Muscle layer of duodenum (tissue), 2 donors: ENCODE measurements at regions not wholly inside any gene's neighbourhood (a gene's known extent, or its start where the extent isn't known, plus 50 kb on each side); places are given as distances from the start of the nearest gene placed in this dataset.

Experiments used
- H3K27ac ChIP-seq: one replicate; pipeline ENCODE4 v1.7.0; 2013; ENCODE audit warnings: mild to moderate bottlenecking, low read length
- H3K27me3 ChIP-seq: one replicate; pipeline ENCODE4 v1.7.0; 2013; ENCODE audit warnings: low read depth, mild to moderate bottlenecking, control low read depth, low read length
- H3K36me3 ChIP-seq, 2 donors: one replicate each; pipeline ENCODE4 v1.7.0; 2013; ENCODE audit warnings: low read length in 2 of 2, control low read depth in 1 of 2, mild to moderate bottlenecking in 1 of 2; ENCODE audit not compliant: insufficient read depth in 2 of 2, control insufficient read depth in 1 of 2
- H3K4me1 ChIP-seq, 2 donors: one replicate each; pipeline ENCODE4 v1.7.0; 2013; ENCODE audit warnings: low read length in 2 of 2, mild to moderate bottlenecking in 2 of 2, control low read depth in 1 of 2, moderate library complexity in 1 of 2; ENCODE audit not compliant: insufficient read depth in 2 of 2, control insufficient read depth in 1 of 2
- H3K4me3 ChIP-seq, 2 donors: one replicate each; pipeline ENCODE4 v1.7.0; 2013; ENCODE audit warnings: low read length in 2 of 2, low read depth in 1 of 2, mild to moderate bottlenecking in 1 of 2
- H3K9me3 ChIP-seq, 2 donors: one replicate each; pipeline ENCODE4 v1.7.0; 2013; ENCODE audit warnings: low read length in 2 of 2, control low read depth in 1 of 2, mild to moderate bottlenecking in 1 of 2; ENCODE audit not compliant: control insufficient read depth in 1 of 2
- donor health status: healthy.

GRCh38 chr14:59107819-59108218 is 80.6 kb upstream of the DAAM1 start:
- H3K4me1 ChIP-seq = no peaks in the 10 kb centered on the region
- no peaks in the 10 kb centered on the region for H3K9me3 ChIP-seq
- H3K27ac ChIP-seq = no peak overlapping the region

GRCh38 chr14:59116984-59117415 is 71.5 kb upstream of the DAAM1 start:
- H3K27me3 ChIP-seq = no peaks in the 10 kb centered on the region
- H3K4me3 ChIP-seq = no peak overlapping the region
- no peaks in the 10 kb centered on the region for H3K9me3 ChIP-seq
- H3K36me3 ChIP-seq = no peaks in the 10 kb centered on the region
- H3K4me1 ChIP-seq = no peaks in the 10 kb centered on the region
- no peak overlapping the region for H3K27ac ChIP-seq

More at GRCh38 chr14:59107819-59108218, 80.6 kb upstream of the DAAM1 start:
- Histone ChIP-seq H3K27me3 (no peaks in the 10 kb centered on the region), H3K4me3 (no peak overlapping the region), H3K36me3 (no peaks in the 10 kb centered on the region)

- H3K36me3 ChIP-seq = no peaks in the 10 kb centered on the region
- H3K27me3 ChIP-seq = no peaks in the 10 kb centered on the region
- no peaks in the 10 kb centered on the region for H3K9me3 ChIP-seq
- H3K4me3 ChIP-seq = no peak overlapping the region
- no peak overlapping the region for H3K27ac ChIP-seq
- H3K4me1 ChIP-seq = no peaks in the 10 kb centered on the region
Observed at GRCh38 chr14:59117754-59118528, 70.5 kb upstream of the DAAM1 start.

- Histone ChIP-seq H3K9me3 (no peaks in the 10 kb centered on the region), H3K36me3 (no peaks in the 10 kb centered on the region), H3K27ac (no peak overlapping the region), H3K27me3 (no peaks in the 10 kb centered on the region), H3K4me3 (no peak overlapping the region), H3K4me1 (no peaks in the 10 kb centered on the region)
Observed at GRCh38 chr14:59120921-59121320, 67.5 kb upstream of the DAAM1 start.

- H3K36me3 ChIP-seq = no peaks in the 10 kb centered on the region
- H3K4me1 ChIP-seq = no peaks in the 10 kb centered on the region
- no peak overlapping the region for H3K4me3 ChIP-seq
- H3K27ac ChIP-seq = no peak overlapping the region
- H3K27me3 ChIP-seq = no peaks in the 10 kb centered on the region
- no peaks in the 10 kb centered on the region for H3K9me3 ChIP-seq
Observed at GRCh38 chr14:59123531-59123930, 64.9 kb upstream of the DAAM1 start.

GRCh38 chr14:59123975-59124374 is 64.5 kb upstream of the DAAM1 start:
- no peak overlapping the region for H3K27ac ChIP-seq
- no peaks in the 10 kb centered on the region for H3K27me3 ChIP-seq
- no peaks in the 10 kb centered on the region for H3K4me1 ChIP-seq
- H3K36me3 ChIP-seq = no peaks in the 10 kb centered on the region
- H3K4me3 ChIP-seq = no peak overlapping the region
- H3K9me3 ChIP-seq = no peaks in the 10 kb centered on the region

GRCh38 chr14:59125156-59125555 is 63.3 kb upstream of the DAAM1 start:
- Histone ChIP-seq H3K36me3 (no peaks in the 10 kb centered on the region), H3K27ac (no peak overlapping the region), H3K9me3 (no peaks in the 10 kb centered on the region), H3K27me3 (no peaks in the 10 kb centered on the region), H3K4me1 (no peaks in the 10 kb centered on the region), H3K4me3 (no peak overlapping the region)

- Histone ChIP-seq H3K9me3 (no peaks in the 10 kb centered on the region), H3K27me3 (no peaks in the 10 kb centered on the region), H3K27ac (no peak overlapping the region), H3K36me3 (no peaks in the 10 kb centered on the region), H3K4me3 (no peak overlapping the region), H3K4me1 (no peaks in the 10 kb centered on the region)
Observed at GRCh38 chr14:59126714-59127436, 61.6 kb upstream of the DAAM1 start.

- no peak overlapping the region for H3K4me3 ChIP-seq
- no peaks in the 10 kb centered on the region for H3K36me3 ChIP-seq
- H3K27me3 ChIP-seq = no peaks in the 10 kb centered on the region
- peaks cover 0 to under 1% of the 10 kb centered on the region in 2 donors for H3K4me1 ChIP-seq
- H3K27ac ChIP-seq = no peak overlapping the region
- no peaks in the 10 kb centered on the region for H3K9me3 ChIP-seq
Observed at GRCh38 chr14:59127437-59127732, 61.1 kb upstream of the DAAM1 start.

- H3K36me3 ChIP-seq = no peaks in the 10 kb centered on the region
- H3K27ac ChIP-seq = no peak overlapping the region
- H3K4me3 ChIP-seq = no peak overlapping the region
- H3K27me3 ChIP-seq = no peaks in the 10 kb centered on the region
- no peaks in the 10 kb centered on the region for H3K9me3 ChIP-seq
- H3K4me1 ChIP-seq = peaks cover 0 to 12% of the 10 kb centered on the region in 2 donors
Observed at GRCh38 chr14:59130462-59130861, 58.0 kb upstream of the DAAM1 start.

GRCh38 chr14:59131938-59132795 is 56.3 kb upstream of the DAAM1 start:
- Histone ChIP-seq H3K27ac (no peak overlapping the region), H3K27me3 (no peaks in the 10 kb centered on the region), H3K36me3 (no peaks in the 10 kb centered on the region), H3K4me3 (no peak overlapping the region), H3K4me1 (peaks cover 0 to 12% of the 10 kb centered on the region in 2 donors), H3K9me3 (no peaks in the 10 kb centered on the region)
